ENCODE measurements at regions not wholly inside any gene's neighbourhood (a gene's known extent, or its start where the extent isn't known, plus 50 kb on each side); places are given as distances from the start of the nearest gene placed in this dataset.

GRCh38 chr6:167651318-167652041 is 175.2 kb upstream of the AFDN start:
- intact Hi-C loops (cut with DNase I): no loop called here
- no peak for TF ChIP-seq CTCF (IDR thresholded peaks at IDR 0.05)
- no peak overlapping the region for H3K4me3 ChIP-seq
- H3K9me3 ChIP-seq: no peaks in the 10 kb centered on the region
- H3K27ac ChIP-seq: no peak overlapping the region
- 77 to 82% (median 81%) methylated on average over 10 of the region's 10 CpGs for WGBS, 3 donors
- DNase-seq: no peak
- no peaks in the 10 kb centered on the region for H3K27me3 ChIP-seq (ENCODE audit: insufficient read depth in 3 of 3, low read length in 2 of 3)
- no peaks in the 10 kb centered on the region for H3K36me3 ChIP-seq (ENCODE audit: insufficient read depth in 1 of 2, low read depth in 1 of 2)
- H3K4me1 ChIP-seq: no peaks in the 10 kb centered on the region
- no peak for ATAC-seq

- intact Hi-C loops (cut with DNase I): no loop called here
- Histone ChIP-seq H3K4me1 (no peaks in the 10 kb centered on the region), H3K27me3 (ENCODE audit: insufficient read depth in 3 of 3, low read length in 2 of 3) (no peaks in the 10 kb centered on the region), H3K27ac (no peak overlapping the region), H3K4me3 (no peak overlapping the region), H3K36me3 (ENCODE audit: insufficient read depth in 1 of 2, low read depth in 1 of 2) (no peaks in the 10 kb centered on the region), H3K9me3 (no peaks in the 10 kb centered on the region)
- ATAC-seq: no peak
- TF ChIP-seq CTCF (IDR thresholded peaks at IDR 0.05): no peak
- WGBS, 3 donors: 72 to 79% (median 75%) methylated on average over 23 of the region's 23 CpGs
- DNase-seq: no peak
Observed at GRCh38 chr6:167652042-167652700, 174.5 kb upstream of the AFDN start.

GRCh38 chr6:167652701-167653095 is 174.0 kb upstream of the AFDN start:
- H3K27ac ChIP-seq: no peak overlapping the region
- intact Hi-C loops (cut with DNase I): no loop called here
- H3K4me3 ChIP-seq: no peak overlapping the region
- no peaks in the 10 kb centered on the region for H3K27me3 ChIP-seq (ENCODE audit: insufficient read depth in 3 of 3, low read length in 2 of 3)
- no peaks in the 10 kb centered on the region for H3K4me1 ChIP-seq
- DNase-seq: no peak
- no peaks in the 10 kb centered on the region for H3K36me3 ChIP-seq (ENCODE audit: insufficient read depth in 1 of 2, low read depth in 1 of 2)
- no peaks in the 10 kb centered on the region for H3K9me3 ChIP-seq
- no peak for TF ChIP-seq CTCF (IDR thresholded peaks at IDR 0.05)
- WGBS, 3 donors: 63 to 72% (median 65%) methylated on average over 13 of the region's 13 CpGs
- ATAC-seq: no peak

- 90 to 92% (median 91%) methylated on average over 23 of the region's 23 CpGs for WGBS, 3 donors
- ATAC-seq (no peak), DNase-seq (no peak)
- H3K27me3 ChIP-seq (ENCODE audit: insufficient read depth in 3 of 3, low read length in 2 of 3): no peaks in the 10 kb centered on the region
- no peaks in the 10 kb centered on the region for H3K4me1 ChIP-seq
- no peak overlapping the region for H3K4me3 ChIP-seq
- intact Hi-C loops (cut with DNase I): no loop called here
- no peaks in the 10 kb centered on the region for H3K36me3 ChIP-seq (ENCODE audit: insufficient read depth in 1 of 2, low read depth in 1 of 2)
- H3K9me3 ChIP-seq: no peaks in the 10 kb centered on the region
- no peak for TF ChIP-seq CTCF (IDR thresholded peaks at IDR 0.05)
- no peak overlapping the region for H3K27ac ChIP-seq
Observed at GRCh38 chr6:167653561-167653960, 173.2 kb upstream of the AFDN start.
